GM20431 (cell line): ENCODE measurements at regions not wholly inside any gene's neighbourhood (a gene's known extent, or its start where the extent isn't known, plus 50 kb on each side); places are given as distances from the start of the nearest gene placed in this dataset.
"Not testable (repeated sequence)": the region's sequence is repeated elsewhere in the genome, so short reads cannot be mapped to it uniquely, and the experiment has no call there.

Experiments
- in situ Hi-C: fragments of 300-500 bp; cut with MseI, MboI; formaldehyde crosslinking; loops from one replicate; pipeline ENCODE4 v1.15.0; 2020; ENCODE audit warnings: low sequenced_read_pairs; ENCODE audit not compliant: unreplicated experiment

DNA sequence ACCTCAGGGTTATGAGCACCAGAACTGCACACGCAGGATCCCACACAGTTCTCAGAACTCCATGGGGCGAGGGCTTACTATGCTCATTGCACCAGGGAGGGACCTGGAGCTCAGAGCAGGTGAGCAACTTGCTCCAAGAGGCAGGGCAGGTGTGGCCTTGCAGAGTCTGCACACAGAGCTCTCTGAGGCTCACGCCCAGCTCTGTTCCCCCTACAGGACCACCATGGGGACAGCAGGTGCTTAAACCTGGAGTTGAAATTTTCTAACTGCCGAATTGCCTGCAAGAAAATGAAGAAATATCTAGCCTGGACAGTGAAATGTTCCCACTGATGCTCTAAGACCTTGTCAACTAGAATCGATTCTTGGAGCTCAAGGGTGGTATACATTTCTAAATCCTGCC, 49.9 kb upstream of the MSMB start:
- in situ Hi-C loops = not testable (repeated sequence)

DNA sequence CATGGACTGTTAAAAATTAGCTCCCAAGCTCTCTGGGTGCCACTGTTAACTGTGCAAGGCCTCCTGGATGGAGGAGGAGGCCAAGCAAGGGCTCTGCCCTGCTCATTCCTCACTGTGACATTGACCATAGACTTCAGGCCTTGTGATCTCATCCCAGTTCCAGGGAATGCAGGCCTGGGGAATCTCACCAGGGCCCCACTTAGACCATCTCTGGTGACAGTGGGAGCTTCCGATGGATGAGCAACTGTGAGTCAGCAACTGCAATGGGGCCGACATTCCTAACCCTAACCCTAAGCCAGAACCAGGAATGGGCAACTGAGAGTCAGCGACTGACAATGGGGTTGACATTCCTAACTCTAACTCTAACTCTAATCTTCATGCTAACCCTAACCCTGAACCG, 50.4 kb upstream of the MSMB start:
- in situ Hi-C loops = no loop called here

DNA sequence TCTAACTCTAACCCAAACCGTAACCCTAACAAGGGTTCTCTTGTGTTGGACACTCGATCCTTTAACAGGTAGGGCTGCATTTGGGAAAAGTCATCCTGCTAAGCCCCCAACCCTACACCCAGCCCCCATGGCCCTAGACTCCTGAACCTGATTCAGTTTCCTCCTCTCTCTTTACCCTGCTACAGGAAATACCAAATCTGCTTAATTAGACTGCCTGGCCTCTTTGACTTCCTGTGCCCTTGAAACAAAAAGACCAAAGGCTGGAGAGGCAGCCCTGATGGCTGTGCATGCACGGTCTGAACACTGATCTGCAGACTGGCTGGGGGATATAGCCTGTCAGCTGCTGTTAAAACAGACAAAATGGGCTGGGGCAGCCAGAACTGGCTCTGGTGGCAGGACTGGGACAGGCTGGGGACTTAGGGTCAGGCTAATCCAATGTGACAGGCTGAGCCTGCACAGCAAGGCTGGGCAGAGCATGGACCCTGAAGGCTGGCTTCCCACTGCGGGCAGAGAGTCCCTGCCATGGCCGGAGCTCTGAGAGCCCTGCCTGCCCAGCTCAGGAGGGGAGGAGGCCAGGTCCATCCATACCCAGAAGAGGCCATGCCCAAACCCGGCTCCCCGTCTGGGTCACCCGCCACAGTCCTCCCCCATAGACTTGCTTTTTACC, 51.0 kb upstream of the MSMB start:
- in situ Hi-C loops = no loop called here

DNA sequence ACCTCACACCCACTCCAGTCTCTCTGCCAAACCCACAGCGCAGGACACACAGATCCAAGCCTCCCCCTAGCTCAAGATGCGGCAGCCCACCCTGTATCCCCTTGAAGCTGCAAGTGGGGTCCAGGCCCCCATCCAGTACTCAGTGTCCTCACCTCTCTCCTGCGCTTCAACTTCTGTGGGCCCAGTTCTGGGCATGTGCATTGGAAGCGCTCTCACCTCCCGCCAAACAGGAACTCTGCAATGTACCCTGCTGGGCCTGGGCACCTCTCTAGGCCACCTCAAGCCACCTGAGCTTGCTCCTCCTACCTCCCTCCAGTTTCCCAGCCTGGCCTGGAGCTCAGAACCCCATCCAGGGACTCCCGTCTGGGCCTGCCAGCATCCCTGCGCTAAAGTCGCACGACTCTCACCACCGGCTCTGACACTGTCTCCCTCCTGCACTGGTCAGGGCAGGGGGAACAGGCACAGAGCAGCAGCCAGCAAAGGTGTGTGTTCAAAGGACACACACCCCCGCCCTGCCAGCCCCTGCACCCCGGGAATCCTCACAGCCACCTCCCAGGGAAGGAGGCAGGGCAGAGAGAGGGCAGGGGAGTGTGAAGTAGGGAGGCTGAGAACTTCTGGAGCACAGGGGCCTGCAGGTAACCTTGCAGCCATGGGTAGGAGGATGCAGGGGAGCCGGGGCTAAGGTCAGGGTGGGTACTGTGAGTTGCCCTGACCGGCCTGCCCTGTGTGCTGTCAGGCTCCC, 51.7 kb upstream of the MSMB start:
- in situ Hi-C loops = no loop called here

DNA sequence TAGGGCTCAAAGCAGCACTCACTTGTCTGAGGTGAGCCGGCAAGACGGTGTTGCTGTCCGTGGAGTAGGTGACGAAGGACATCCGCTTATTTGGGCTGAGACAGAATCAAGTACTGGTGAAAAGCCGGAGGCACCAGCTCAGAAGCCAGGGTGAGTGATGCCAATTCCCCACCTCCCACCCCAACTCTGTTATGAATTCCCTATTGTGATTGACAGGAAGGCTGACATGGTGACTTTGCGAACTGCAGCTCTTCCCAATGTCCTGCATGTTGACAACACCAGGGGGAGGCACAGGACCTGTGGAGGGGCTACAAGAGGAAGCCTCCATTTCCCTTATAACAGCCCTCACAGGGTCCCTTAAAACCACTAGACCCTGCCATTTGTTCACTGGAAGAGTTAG, 52.3 kb upstream of the MSMB start:
- in situ Hi-C loops = no loop called here

DNA sequence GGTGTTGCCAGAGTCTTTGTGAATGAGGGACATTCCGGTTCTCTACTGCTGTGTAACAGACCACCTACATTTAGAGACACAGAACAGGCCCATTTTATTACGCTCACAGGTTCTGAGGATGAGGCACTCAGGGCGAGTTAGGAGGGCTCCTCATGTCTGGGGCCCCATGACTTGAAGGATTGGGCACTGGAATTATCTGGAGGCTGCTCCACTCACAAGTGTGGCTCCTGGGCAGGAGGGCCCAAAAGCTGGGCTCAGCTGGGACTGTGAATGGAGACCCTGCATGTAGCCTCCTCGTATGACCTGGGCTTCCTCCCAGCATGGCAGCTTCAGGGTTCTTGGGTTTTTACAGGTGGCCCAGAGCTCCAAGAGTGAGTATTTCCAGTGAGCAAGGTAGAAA, 52.9 kb upstream of the MSMB start:
- in situ Hi-C loops = not testable (repeated sequence)

DNA sequence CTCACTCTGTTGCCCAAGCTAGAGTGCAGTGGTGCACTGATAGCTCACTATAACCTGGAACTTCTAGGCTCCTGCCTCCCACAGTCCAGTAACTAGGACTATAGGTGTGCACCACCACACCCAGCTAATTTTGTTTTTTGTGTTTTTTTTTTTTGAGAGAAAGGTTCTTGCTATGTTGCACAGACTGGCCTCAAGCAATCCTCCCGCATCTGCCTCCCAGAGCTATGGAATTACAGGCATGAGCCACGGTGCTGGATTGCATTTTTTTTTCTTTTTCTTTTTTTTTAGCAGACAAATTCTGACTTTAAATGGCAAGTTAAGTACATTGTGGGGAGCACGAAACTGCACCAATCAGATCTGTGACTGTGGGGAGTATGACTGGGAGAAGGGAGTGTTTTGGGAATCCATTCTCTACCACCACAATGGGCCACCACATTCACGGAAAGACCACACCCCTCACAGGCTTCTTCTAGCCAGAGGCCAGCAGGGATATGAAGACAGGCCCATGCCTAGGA, 58.1 kb upstream of the MSMB start:
- in situ Hi-C loops = no loop called here

DNA sequence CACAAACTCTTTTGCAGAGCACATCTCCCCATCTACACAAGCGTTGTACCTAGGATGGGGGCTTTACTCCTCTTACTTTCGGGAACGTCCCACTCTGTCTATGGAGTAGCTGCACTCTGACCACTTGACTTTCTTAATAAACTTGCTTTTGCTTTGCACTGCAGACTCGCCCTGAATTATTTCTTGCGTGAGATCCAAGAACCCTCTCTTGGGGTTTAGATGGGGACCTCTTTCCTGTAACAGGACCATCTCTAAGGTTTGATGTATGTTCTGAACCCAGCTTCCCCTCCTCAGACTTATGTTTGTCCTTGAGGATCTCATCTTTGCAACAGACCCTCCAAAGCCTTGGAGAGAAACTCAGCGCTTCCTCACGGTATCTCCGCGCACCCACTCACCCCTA, 59.3 kb upstream of the MSMB start:
- in situ Hi-C loops = not testable (repeated sequence)

DNA sequence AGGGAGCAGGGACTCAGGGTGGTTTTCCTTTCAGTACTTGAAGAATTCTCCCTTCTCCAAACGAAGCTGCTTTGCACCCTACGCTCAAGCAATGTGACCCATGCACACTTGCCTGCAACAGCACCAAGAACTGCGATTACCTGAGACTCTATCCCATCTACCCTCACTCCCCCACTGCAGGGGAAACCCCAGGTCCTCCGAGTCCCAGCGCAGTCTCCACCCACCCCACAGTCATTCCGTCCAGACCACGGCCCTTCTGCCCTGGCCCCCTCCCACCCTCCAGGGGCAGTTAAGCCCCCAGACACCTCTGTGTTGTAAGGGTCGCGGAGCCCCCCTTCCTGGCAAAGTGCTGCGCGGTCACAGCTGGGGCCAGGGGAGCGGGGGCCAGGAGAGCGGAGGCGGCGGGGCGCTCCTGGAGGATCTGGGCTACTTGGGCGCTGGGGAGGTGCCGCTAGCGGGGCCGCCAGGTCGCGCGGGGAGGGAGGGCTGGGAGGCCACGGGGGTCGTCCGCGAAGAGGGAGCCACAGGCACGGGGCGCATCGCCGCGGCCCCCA, 59.9 kb upstream of the MSMB start:
- in situ Hi-C loops = not testable (repeated sequence)

DNA sequence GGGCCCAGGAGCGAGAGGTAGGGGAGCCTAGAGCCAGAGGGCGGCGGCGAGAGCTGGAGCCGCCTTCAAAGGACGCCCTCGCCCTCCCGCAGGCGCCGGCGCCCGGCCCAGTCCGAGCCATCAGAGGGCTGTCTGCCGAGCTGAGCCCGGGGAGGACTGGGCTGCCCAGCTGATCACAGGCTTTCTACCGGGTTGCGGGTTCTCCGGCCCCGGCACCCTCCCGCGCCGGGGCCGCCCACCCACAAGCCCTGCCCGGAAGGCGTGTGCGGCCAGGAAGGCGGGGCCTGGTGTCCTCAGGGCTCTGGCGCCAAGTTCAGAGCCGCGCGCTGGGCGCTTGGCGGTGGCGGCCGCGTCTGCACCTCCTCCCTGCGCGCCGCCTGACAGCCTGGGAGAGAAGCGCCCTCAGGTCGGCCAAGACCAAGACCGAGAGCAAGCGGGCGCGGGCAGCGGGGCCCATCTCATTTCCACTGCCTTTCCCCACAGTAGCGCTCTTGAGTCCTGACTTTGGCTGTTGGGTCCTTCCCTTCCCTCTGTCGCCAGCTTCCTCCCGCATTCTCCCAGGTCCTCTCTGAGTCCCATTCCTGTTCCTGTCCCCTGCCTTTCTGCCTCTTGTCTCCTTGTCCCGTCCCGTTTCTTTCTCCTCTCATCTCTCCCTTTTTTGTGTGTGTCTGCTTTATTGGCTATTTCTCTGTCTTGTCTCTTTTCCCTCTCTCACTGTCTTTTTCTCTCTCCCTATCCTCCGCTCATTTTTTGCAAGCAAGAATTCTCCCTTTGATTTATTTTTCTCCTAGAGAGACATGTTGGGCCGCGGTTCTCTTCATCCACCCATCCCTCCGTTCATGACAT, 60.6 kb upstream of the MSMB start:
- in situ Hi-C loops = no loop called here

DNA sequence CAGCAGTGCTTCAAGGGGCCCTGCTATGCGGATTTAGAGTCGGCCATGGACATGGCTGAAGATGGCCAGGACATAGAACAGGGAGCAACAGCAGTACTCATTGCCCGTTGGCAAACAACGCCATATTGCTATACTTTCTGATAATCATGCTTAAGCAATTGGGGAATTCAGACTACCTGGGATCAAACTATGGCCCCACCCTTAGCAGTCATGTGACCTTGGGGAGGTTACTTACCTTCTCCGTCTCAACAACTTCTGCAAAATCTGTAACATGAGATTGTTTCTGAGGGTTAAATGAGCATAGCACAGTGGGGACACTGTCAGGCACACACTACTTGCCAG, 62.1 kb upstream of the MSMB start:
- in situ Hi-C loops = not testable (repeated sequence)

DNA sequence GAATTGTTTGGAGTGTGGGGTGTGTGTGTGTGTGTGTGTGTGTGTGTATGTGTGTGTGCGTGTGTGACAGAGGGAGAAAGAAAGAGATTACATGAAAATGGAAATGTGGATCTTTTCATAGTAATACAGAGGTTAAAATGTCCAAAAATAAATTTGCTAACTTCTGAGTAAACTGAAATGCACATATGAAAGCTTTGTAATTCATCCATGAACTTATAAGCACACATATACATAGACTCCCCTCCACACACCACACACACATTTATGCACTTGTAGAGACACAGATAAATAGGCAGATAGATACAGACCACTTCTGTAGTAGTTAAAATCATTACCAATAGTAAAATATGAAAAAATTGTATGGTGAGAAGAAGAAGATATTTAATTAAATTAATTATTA, 108.2 kb upstream of the MSMB start:
- in situ Hi-C loops = not testable (repeated sequence)

DNA sequence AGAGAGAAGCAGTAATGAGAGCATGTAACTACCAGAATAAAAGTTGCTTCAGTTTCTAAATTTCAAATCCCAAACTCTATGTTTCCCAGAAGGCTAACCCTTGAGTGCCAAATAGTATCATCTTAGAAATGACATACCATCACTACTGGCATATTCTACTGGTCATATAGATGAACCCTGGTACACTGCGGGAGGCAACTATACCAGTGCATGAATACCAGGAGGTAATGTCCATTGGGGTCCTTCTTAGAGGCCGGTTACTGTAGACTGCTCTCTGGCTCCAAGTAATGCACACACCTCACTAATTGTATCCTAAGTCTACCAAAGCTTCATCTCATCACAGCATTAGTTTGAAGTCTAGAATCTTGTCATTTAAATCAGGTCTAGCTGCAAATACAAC, 108.6 kb upstream of the MSMB start:
- in situ Hi-C loops = not testable (repeated sequence)

DNA sequence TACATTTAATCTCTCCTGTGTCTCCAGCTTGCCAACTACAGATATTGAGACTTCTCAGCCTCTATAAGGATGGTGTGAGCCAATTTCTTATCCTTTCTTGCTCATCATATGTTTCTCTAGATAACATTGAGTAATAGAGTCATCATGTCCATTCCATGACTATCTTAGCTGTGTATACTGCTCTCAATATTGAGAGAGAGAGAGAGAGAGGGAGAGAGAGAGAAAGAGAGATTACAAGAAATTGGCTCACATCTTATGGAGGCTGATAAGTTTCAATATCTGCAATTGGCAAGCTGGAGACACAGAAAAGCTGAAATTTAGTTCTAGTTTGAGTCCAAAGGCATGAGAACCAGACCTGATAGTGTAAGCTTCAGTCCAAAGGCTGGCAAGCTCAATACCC, 110.8 kb upstream of the MSMB start:
- in situ Hi-C loops = not testable (repeated sequence)

DNA sequence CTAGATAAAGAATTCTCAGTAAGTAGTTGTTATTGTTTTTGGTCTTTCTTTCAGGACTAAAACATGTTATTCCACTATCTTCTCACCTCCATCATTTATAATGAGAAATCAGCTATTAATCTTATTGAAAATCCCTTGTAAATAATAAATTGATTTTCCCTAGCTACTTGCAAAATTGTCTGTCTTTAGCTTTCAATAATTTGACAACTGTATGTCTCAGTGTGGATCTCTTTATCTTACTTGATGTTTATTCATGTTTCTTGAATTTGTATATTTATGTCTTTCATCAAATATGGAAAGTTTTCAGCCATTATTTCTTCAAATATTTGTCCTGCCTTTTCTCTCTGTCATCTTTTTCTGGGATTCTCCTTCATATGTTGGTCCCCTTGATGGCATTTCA, 117.1 kb upstream of the ANTXRL start:
- in situ Hi-C loops = no loop called here

DNA sequence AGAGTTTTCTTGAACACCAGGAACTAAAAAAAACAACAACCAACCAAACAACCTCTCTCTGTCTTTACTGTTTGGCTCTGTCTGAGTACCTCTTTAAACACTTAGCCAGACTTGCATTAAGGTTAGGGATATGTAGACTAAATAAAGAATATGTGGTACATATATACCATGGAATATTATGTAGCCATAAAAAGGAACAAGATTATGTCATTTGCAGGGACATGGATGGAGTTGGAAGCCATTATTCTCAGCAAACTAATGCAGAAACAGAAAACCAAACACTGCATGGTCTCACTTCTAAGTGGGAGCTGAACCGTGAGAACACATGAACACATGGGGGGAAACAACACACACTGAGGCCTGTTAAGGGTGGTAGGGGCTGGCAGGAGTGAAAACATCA, 116.0 kb upstream of the ANTXRL start:
- in situ Hi-C loops = no loop called here

DNA sequence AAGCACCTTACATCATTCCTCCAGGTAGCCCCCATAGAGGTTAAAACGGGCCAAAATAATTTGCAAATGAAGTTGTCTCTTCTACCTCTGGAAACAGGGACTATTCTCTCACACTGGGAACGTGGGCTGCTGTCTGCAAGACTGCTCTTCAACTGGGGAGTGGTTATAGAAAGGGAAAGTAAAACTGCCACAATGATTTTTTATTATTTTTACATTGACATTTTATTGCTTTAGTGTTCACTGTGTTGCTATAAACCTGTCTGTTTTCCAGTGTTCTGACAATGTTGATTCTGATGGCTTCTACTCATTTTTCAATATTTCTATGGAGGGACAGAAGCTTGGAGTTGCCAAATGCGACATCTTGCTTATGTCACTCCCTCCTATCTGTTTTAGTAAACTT, 115.1 kb upstream of the ANTXRL start:
- in situ Hi-C loops = no loop called here

DNA sequence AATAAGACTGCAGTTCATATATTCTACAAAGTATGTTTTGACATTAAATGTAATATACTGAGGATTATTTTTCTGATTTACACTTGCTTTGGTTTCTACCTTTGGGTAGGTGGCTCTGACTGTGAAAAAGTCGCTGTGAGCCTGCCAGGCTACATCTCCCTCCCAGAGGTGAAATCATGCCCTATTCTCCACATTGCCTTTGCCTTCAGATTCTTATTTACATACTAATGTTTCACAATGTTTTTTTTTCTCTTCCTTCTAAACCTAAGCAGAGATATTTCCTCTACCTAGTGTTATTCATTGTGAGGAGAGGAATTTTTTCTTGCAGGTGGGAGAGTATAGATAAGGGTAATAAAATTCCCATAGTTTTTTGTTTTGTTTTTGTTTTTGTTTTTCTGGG, 111.5 kb upstream of the ANTXRL start:
- in situ Hi-C loops = no loop called here

DNA sequence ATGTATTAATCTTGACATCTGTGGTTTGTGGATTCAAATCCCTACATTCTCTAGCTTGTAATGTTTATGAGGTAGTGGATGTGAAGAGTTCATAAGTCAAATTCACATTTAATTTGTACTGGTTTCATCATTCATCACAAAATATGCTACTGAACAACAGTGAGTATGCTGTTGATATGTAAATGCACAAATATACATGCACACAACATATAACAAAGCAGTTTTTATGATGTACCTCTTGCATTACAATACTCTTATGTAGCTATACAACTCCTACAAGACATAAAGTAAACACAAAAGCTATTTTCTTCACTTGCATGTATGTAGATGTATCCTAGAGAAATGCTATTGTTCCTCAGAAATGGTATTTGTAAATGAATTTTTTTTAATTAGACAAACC, 111.0 kb upstream of the ANTXRL start:
- in situ Hi-C loops = no loop called here

DNA sequence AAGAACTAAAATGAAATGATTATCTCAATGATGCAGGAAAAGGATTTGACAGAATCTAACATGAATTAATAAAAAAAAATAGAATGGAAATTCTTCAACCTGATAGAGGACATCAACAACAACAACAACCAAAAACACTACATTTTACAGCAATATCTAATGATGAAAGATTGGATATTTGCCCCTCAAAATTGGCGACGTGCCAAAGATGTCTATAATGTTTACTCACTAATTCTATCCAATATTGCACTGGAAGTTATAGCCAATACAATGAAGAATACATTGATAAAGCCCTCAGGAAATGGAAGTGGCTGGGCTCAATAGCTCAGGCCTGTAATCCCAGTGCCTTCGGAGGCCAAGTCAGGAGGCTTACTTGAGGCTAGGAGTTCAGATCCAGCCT, 99.4 kb upstream of the ANTXRL start:
- in situ Hi-C loops = not testable (repeated sequence)

DNA sequence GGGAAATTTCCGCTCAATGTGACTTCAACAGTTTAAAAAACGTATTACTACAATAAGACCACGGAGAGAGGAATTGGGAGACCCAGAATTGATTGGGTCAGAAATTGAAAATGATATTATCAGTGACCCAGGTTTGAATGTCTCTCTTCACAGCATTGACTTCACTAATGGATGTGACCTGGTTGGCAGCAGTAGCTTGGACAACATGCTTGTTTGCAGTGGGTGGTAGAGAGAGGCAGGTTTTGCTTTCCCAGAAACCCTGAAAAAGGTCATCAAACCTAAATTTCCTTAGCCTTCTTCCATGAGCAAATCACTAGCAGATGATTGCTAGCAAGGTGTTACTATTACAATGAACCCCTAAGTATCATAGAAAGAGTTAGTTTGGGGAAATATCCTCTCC, 89.7 kb upstream of the ANTXRL start:
- in situ Hi-C loops = no loop called here
